Mucosa of descending colon (tissue), 3 donors: ENCODE measurements at regions not wholly inside any gene's neighbourhood (a gene's known extent, or its start where the extent isn't known, plus 50 kb on each side); places are given as distances from the start of the nearest gene placed in this dataset.

ENCODE experiments used
- ATAC-seq: fragments of 200-7000 bp; cut with Tn5 transposase; one replicate; pipeline ENCODE4 v1.9.1; 2020; ENCODE audit warnings: mild to moderate bottlenecking, moderate library complexity
- DNase-seq, 3 donors: peaks; one replicate each; pipeline ENCODE4 v3.0.0-alpha.2; 2020
- H3K36me3 ChIP-seq: fragments of 200-600 bp; one replicate; pipeline ENCODE4 v1.8.0; 2021; ENCODE audit warnings: low read depth, mild to moderate bottlenecking
- H3K4me1 ChIP-seq: fragments of 200-600 bp; one replicate; pipeline ENCODE4 v1.8.0; 2021; ENCODE audit warnings: low read depth, mild to moderate bottlenecking
- H3K4me3 ChIP-seq: fragments of 200-600 bp; one replicate; pipeline ENCODE4 v1.8.0; 2021; ENCODE audit warnings: mild to moderate bottlenecking
- H3K9me3 ChIP-seq: fragments of 200-600 bp; one replicate; pipeline ENCODE4 v1.8.0; 2021; ENCODE audit warnings: mild to moderate bottlenecking
- CTCF ChIP-seq: fragments of 200-600 bp; IDR thresholded peaks from one replicate; pipeline ENCODE4 v1.8.0; 2022; ENCODE audit warnings: antibody characterized with exemption, mild to moderate bottlenecking
- intact Hi-C, 2 donors: fragments of 100-400 bp; cut with DNase I in 1 of 2; cut with micrococcal nuclease in 1 of 2; formaldehyde crosslinking; loops; one replicate each; pipeline versions ENCODE4 v1.11.0 to v1.11.1; 2022; cut with DNase I, micrococcal nuclease
- donor health status: DM: no; HTN: no; CAD: no; lungs with moderate emphysema.
- donor health status: DM: no; HTN: no; CAD: no.
- donor health status: DM: no; HTN: yes; CAD: no.

DNA sequence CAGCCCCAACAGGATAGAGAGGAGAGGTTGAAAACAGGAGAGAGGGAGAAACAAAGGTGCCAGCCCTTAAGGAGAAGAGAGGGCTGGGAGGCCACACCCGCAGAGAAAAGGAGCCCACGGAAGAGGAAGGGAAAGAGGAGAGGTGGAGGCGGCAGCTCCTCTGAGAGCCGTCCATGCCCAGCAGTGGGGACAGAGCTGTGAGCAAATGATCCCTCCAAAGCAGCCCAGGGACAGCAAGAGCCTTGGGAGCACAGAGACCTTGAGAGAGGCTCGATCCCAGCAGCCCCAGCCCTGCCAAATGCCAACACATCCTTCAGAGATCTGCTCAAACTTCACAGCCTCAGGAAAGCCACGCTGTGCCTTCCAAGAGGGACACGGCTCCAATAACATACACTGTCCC, 66.7 kb upstream of the CORO2B start:
- DNase-seq (no peak), ATAC-seq (no peak)
- Histone ChIP-seq H3K4me3 (no peak overlapping the region), H3K36me3 (no peaks in the 10 kb centered on the region), H3K9me3 (no peaks in the 10 kb centered on the region), H3K4me1 (no peaks in the 10 kb centered on the region)
- intact Hi-C loops = no loop called here
- no peak for TF ChIP-seq CTCF

- DNase-seq = no peak
- Histone ChIP-seq H3K4me1 (no peaks in the 10 kb centered on the region), H3K9me3 (no peaks in the 10 kb centered on the region), H3K36me3 (no peaks in the 10 kb centered on the region), H3K4me3 (no peak overlapping the region)
- ATAC-seq = no peak
- intact Hi-C loops = no loop called here
- TF ChIP-seq CTCF = no peak
Observed at GRCh38 chr15:68512598-68512997, 66.2 kb upstream of the CORO2B start.

- ATAC-seq (no peak), DNase-seq (no peak)
- Histone ChIP-seq H3K36me3 (no peaks in the 10 kb centered on the region), H3K9me3 (no peaks in the 10 kb centered on the region), H3K4me1 (no peaks in the 10 kb centered on the region), H3K4me3 (no peak overlapping the region)
- intact Hi-C loops = no loop called here
- TF ChIP-seq CTCF = no peak
Observed at GRCh38 chr15:68515371-68516095, 63.3 kb upstream of the CORO2B start.

GRCh38 chr15:68517285-68517761, 61.5 kb upstream of the CORO2B start:
- DNase-seq = no peak
- ATAC-seq = no peak
- H3K36me3 ChIP-seq = no peaks in the 10 kb centered on the region
- no peaks in the 10 kb centered on the region for H3K9me3 ChIP-seq
- TF ChIP-seq CTCF = no peak
- intact Hi-C loops = no loop called here
- H3K4me1 ChIP-seq = no peaks in the 10 kb centered on the region
- no peak overlapping the region for H3K4me3 ChIP-seq

- no peak for DNase-seq
- H3K4me1 ChIP-seq = no peaks in the 10 kb centered on the region
- TF ChIP-seq CTCF = no peak
- H3K9me3 ChIP-seq = no peaks in the 10 kb centered on the region
- ATAC-seq = no peak
- intact Hi-C loops = no loop called here
- no peaks in the 10 kb centered on the region for H3K36me3 ChIP-seq
- no peak overlapping the region for H3K4me3 ChIP-seq
Observed at GRCh38 chr15:68518046-68518445, 60.7 kb upstream of the CORO2B start.
